ENCODE measurements at regions not wholly inside any gene's neighbourhood (a gene's known extent, or its start where the extent isn't known, plus 50 kb on each side); places are given as distances from the start of the nearest gene placed in this dataset.
"Not testable (repeated sequence)": the region's sequence is repeated elsewhere in the genome, so short reads cannot be mapped to it uniquely, and the experiment has no call there.

- DNase-seq, result no peak
Observed at GRCh38 chr18:1585881-1586488, 681.3 kb downstream of the ADCYAP1 start.

DNA sequence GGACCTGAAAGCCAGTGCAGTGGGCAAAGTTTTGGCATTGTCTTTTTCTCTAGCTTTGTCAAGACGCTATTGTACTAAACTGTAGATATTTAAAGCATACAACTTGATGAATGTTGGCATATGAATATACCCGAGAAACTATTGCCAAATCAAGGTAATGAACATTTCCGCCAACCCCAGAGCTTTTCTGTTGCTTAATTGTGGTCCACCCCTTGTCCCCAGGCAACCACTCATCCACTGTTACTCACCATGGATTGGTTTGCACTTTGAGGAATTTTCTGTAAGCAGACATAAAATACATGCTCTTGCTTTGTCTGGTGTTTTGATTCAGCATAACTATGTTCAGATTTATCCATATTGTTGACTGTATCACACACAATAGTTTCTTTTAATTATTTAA, 688.4 kb downstream of the ADCYAP1 start:
- no peak for DNase-seq

DNA sequence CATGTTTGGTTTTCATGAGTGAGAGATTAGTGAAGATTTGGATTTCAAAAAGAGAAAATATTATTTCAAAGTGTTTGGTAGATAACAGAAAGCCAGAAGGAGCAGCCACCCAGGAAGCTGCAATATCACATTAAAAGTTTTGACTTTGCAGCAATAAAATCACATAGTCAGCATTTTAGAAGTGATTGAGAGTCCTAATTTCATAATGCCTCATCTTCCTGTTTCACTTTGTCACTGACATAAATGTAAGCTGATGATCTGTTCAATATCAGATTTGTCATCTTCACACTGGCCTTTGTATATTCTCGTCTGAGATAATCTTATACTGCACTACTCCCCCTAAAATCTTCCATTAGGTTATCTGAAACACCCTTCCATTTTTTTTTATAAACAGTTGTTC, 690.5 kb downstream of the ADCYAP1 start:
- no peak for DNase-seq

DNA sequence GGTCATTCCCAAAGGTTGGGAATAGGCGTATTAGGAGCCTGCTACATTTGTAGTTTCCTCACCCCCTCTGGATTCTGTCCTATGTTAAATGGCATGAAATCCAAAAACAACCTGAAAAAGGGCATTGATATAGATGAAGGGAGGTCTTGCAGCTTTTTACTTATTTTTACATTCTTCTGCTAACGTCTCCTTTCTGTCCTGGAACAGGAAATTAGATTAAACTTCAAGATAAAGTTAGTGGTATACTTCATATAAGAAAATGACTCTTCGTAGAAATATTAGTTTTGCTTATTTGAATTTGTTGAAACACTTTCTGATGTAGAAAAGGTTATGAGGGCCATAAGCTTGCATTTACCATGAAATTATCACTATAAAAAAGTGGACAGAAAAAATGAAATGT, 694.5 kb downstream of the ADCYAP1 start:
- DNase-seq, result no peak

DNA sequence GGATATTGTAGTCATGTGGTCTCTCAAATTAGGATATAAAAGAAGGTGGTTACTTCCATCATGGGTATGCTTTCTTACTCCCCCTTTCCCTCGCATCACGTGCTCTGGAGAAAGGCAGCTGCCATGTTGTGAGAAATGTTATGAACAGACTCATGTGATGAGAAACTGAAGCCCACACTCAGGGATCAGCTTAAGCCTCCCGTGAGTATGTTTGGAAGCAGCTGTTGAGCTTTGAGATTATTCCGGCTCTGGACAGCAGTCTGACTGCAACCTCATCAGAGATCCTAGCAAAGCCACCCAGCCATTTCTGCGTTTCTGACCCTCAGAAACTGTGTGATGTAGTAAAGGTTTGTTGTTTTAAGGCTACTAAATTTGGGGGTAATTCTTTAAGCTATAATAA, 700.1 kb downstream of the ADCYAP1 start:
- DNase-seq, result no peak

GRCh38 chr18:1618364-1618763, 713.7 kb downstream of the ADCYAP1 start:
- no peak for DNase-seq

DNA sequence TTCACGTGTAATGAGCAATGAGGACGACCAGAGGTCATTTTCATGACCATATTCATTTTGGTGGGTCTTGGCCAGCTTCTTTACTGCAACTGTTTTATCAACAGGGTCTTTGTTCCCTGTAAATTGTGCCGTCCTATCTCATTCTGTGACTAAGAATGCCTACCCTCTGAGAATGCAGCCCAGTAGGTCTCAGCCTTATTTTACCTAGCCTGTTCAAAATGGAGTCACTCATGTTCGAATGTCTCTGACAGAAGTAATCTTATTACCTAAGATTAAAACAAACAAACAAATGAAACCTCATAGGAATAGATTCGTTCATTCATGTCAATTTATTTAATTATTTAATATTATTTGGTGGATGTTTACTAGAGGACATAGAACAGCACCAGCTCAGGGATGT, 714.8 kb downstream of the ADCYAP1 start:
- no peak for DNase-seq

DNA sequence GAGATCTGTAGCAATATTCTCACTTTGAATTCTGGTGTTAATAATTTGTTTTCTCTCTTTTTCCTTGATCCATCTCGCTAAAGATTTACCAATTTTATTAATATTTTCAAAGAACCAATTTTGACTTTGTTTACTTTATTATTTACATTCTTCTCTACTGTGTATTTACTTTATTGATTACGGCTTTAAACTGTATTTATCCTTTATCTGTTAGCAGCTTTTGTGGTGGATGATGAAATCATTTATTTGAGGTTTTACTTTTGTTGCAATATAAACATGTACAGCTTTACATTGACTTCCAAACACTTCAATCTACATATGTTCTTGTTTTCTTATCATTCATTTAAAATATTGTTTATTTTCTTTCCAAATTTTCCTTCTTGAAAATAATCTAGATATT, 719.9 kb downstream of the ADCYAP1 start:
- DNase-seq, result no peak

DNA sequence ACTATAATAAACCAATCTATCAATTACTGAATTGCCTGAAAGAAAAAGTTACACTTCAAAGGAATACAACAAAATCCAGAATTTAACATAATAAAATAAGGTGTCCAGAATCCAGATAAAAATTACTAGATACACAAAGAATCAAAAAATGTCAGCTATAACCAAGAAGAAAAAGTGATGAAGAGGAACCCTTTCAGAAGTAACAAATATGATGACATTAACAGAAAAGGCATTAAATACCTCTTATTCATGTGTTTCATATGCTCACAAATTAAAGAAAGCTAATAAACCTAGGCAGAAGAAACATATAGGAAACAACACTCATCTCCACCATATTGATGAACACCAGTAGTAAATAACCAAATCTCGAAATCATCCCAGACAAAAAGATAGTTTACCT, 722.8 kb downstream of the ADCYAP1 start:
- no peak for DNase-seq

DNA sequence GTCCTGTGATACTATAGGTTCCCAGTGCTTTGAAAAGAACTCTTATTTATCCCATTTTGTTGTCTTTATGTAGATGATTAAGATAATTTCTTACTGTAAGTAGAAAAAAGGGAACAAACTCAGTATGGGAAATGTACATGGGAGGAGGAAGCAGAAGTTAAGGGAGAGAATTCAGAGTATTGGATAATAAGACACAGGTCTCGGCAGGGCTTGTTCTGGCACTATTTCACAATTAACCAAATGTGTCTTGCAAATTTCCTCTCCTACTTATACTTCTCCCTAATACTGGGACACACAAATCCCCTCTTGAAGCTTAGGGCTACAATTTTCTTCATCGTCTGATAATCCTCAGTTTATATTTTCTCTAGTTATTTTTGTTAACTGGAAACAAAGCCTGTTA, 744.0 kb downstream of the ADCYAP1 start:
- DNase-seq, result no peak

- DNase-seq, result no peak
Observed at GRCh38 chr18:1652018-1652417, 747.3 kb downstream of the ADCYAP1 start.

DNA sequence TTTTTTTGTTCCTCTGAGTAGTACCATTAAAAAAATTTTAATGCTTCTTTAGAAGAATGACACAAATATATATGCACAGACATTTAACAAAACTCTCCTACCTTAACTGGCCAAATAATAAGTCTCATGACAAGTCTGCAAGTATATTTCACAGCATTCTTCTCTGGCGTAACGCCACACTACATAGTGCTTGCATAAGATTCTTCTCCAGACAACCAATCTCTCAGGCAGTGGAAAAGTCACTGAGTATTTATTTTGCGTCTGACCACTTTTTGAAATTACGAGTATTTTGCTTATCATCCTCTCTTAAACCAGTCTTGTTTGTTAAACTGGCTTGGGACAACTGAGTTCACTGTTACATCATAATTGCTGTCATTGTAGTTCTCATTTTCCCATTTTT, 749.2 kb downstream of the ADCYAP1 start:
- no peak for DNase-seq

DNA sequence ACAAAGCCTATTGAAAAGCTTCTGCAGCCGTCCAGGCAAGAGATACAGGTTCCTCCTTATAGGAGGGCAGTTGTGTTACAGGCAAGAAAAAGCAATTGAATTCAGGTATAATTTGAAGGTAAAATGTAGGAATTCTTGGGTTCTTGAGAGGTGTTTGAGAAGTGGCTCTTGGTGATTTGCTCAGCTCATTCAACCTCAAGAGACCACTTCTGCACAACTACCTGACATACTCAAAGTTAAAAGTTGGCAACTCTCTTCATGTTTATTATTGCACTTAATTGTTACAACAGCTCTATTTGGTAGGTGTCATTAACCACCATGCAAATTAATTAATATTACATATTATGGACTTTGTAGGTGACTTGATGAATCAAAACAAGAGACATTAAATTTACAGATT, 753.2 kb downstream of the ADCYAP1 start:
- DNase-seq, result no peak

DNA sequence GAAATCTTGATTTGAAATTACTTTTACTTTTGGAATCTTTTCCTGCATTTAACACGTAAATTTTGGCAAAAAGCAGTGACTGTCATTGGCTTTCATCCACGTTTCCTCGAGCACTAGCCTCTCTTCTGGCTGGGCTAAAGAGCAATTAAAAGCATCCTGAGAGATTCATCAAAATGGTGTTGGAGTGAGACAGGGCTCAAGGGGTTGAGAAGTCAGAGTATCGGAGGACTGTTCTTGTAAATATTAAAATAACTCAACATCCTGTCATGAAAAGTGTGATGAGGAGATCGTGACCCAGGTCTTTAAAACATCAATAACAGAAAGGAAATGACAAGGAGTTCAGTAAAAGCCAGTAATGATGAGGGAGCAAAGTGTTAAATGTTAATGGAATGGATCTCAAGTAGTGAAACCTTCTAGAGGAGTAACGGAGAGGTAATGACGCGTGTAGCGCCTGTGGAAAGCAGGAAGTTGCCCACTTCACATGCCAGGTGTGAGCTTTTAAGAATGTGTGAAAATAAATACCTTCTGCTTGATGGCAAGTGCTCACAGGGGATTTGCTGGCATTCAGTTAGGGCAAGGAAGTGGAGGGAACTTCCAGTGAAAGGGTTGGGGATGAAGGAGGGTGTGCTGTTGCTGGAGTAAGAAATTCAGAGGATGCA, 754.4 kb downstream of the ADCYAP1 start:
- no peak for DNase-seq

- DNase-seq, result no peak
Observed at GRCh38 chr18:1663879-1664705, 759.4 kb downstream of the ADCYAP1 start.

DNA sequence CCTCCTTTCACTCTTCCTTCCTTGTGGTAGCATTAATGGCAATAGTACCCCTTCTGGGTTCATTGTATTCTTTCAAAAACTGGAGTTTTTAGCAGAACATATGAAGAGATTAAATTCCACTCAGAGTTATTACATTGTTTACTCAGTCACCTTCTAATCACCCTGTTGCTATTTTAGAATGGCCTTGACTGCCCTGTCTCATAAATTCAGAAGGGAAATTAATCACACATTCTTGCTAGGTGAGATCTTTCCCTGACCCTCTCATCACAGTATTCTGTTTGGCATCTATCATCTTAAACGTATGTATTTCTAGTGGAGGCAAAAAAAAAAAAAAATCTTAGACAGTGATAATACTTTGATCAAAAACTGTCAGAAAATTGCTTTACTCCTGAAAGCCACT, 760.4 kb downstream of the ADCYAP1 start:
- DNase-seq, result no peak

DNA sequence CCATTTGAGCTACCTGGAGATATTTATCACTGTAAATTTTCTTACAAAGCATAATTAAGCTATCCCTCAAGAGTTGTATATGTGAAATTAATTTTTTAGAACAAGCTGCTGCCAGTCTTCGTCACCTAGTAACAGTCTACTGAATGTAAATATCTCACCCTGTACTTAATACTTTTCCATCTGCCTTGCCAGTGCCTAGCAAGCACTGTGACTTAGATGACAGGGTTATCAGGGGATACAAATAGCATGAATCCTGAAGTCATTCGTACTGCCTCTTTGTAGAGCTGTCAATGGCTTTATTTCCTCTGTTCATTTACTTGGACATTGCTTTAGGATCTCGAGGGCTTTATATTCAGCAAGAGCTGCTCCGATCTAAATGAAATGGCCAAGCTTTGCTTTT, 763.6 kb downstream of the ADCYAP1 start:
- no peak for DNase-seq

GRCh38 chr18:1671710-1672109, 767.0 kb downstream of the ADCYAP1 start:
- not testable (repeated sequence) for DNase-seq

GRCh38 chr18:1676387-1676786, 771.7 kb downstream of the ADCYAP1 start:
- DNase-seq, result no peak

DNA sequence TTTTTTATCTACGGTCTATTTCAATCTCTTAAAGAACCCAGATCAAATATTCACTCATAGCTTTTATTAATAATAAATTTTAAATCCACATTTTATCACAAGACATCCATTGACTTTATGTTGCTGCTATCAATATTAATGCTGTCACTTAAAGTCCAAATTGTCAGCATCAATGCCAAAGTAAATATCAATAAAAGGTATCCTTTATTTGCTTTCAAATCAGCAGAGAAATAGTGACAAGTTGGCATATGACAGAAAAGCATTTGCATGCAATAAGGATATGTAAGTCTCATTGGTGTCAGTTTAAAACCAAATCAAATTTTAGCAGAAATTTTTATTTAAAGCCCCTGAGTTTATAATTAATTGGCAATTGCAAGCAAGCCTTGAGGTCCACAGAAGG, 775.4 kb downstream of the ADCYAP1 start:
- DNase-seq, result no peak

DNA sequence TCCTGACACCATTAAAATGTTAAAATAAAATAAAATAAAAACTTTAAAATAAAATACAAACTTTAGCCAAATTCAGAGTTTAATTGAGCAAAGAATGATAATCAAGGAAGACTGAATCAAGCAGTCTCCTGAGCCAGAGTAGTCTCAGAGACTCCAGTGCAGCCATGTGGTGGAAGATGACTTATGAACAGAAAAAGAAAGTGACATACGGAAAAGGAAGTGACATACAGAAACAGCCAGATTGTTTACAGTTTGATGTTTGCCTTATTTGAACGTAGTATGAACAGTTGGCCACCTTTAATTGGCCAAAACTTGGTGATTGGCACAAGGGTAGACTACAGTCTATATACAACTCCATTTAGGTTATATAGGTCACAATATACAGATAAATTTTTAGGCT, 787.2 kb downstream of the ADCYAP1 start:
- no peak for DNase-seq

DNA sequence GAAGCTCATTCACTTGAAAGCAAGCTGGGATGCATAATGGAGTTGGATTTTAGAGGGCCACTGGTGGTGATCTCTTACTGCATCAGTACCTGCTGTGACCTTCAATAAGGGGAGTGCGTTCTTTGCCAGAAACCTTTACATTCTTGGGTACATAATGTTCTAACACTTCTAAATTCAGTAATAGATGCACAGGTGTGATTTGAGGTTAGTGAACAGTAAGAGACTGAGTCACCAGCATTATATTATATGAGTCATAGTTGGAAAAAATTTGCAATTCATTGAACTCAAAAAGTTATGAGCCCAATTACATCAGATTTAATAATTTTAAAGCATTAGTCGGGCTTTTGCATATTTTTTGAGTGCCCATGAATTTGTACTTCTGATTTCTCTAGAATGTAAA, 803.3 kb downstream of the ADCYAP1 start:
- no peak for DNase-seq

DNA sequence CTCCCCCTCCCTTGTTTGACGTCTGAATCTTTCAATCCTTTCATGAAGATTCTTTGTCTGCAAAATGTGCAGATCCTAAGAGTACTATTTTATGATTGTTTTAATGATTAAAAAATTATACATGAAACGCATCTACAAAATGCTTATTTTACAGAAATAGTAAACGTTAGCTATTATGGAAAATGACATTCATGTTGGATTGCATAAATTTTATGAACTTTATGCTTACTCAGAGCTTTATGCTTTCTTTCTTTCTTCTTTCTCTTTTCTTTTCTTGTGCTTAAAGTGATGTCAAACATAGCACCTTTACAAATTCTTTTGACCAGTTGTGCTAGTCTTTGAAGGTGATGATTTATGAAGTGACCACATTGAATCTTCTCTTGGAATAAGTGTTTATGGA, 805.4 kb downstream of the ADCYAP1 start:
- DNase-seq, result no peak

GRCh38 chr18:1732143-1732542, 827.5 kb downstream of the ADCYAP1 start:
- DNase-seq, result no peak

Measured in activated effector memory CD4-positive, alpha-beta T cell treated with anti-CD3 and anti-CD28 coated beads, Interleukin-2, amount 50 U/mL, for 16 hours (primary cell).